B cell (primary cell): ENCODE measurements at regions not wholly inside any gene's neighbourhood (a gene's known extent, or its start where the extent isn't known, plus 50 kb on each side); places are given as distances from the start of the nearest gene placed in this dataset.

Source experiments
- EZH2 ChIP-seq: IDR thresholded peaks from 2 replicates; pipeline ENCODE4 v1.6.1; 2012; ENCODE audit warnings: borderline replicate concordance, low read depth, mild to moderate bottlenecking, moderate library complexity, low read length; ENCODE audit not compliant: insufficient read depth, poor library complexity, severe bottlenecking
- TF ChIP-seq, protein P1 (sequence below): fragments of 200-600 bp; IDR thresholded peaks from one replicate; pipeline ENCODE4 v1.8.0; 2022; ENCODE audit warnings: antibody characterized with exemption, mild to moderate bottlenecking

- TF ChIP-seq, protein P1, sequence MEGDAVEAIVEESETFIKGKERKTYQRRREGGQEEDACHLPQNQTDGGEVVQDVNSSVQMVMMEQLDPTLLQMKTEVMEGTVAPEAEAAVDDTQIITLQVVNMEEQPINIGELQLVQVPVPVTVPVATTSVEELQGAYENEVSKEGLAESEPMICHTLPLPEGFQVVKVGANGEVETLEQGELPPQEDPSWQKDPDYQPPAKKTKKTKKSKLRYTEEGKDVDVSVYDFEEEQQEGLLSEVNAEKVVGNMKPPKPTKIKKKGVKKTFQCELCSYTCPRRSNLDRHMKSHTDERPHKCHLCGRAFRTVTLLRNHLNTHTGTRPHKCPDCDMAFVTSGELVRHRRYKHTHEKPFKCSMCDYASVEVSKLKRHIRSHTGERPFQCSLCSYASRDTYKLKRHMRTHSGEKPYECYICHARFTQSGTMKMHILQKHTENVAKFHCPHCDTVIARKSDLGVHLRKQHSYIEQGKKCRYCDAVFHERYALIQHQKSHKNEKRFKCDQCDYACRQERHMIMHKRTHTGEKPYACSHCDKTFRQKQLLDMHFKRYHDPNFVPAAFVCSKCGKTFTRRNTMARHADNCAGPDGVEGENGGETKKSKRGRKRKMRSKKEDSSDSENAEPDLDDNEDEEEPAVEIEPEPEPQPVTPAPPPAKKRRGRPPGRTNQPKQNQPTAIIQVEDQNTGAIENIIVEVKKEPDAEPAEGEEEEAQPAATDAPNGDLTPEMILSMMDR: no peak
- TF ChIP-seq EZH2: no peak
Observed at GRCh38 chr1:187264995-187265602, 436.4 kb downstream of the PLA2G4A start.
